ENCODE measurements at regions not wholly inside any gene's neighbourhood (a gene's known extent, or its start where the extent isn't known, plus 50 kb on each side); places are given as distances from the start of the nearest gene placed in this dataset.
A peak's percentile ranks its signal among the peaks of the same experiment; 100 is the strongest.

DNA sequence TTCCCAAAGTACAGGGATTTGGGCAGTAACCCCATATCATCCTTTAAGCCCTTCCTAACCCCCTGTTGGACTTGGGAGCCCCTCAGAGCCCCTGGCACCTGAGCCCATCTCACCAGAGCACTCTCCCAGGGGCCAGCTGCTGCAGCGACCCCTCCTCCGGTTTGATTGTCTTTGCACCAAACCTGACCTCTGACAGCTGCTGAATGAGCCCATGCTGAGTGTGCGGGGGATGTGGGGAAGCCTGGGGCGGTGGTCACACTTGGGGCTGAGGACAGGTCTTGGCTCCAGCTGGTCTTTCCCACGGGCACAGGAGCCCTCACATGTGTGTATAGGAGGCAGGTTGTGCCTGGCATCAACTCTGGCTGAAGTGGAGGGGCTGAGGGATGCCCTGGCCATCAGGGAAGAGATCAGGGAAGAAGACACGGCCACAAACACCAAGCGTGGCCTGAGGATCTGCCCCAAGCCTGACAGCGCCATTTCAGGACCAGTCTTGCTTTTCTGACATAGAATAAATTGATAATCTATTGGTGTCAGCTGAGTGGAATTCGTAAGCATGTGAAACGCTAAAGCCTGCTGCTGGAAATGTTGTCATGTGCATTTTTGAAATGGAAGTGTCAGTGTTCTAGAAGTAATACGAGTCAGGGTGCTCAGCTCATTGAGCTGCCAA, 102.4 kb downstream of the ACKR3 start:
- H3K27me3 ChIP-seq: no peaks in the 10 kb centered on the region
- no peak overlapping the region for H3K27ac ChIP-seq
- no peaks in the 10 kb centered on the region for H3K9me3 ChIP-seq
- H3K4me1 ChIP-seq: no peaks in the 10 kb centered on the region
- H3K4me3 ChIP-seq: no peak overlapping the region
- H3K36me3 ChIP-seq: no peaks in the 10 kb centered on the region
- peak; percentile 4 for DNase-seq
- H3K9ac ChIP-seq (ENCODE audit: low read depth in 2 of 2, low read length in 2 of 2): no peak overlapping the region
- intact Hi-C loops (cut with DNase I): no loop called here
- TF ChIP-seq, protein P1, sequence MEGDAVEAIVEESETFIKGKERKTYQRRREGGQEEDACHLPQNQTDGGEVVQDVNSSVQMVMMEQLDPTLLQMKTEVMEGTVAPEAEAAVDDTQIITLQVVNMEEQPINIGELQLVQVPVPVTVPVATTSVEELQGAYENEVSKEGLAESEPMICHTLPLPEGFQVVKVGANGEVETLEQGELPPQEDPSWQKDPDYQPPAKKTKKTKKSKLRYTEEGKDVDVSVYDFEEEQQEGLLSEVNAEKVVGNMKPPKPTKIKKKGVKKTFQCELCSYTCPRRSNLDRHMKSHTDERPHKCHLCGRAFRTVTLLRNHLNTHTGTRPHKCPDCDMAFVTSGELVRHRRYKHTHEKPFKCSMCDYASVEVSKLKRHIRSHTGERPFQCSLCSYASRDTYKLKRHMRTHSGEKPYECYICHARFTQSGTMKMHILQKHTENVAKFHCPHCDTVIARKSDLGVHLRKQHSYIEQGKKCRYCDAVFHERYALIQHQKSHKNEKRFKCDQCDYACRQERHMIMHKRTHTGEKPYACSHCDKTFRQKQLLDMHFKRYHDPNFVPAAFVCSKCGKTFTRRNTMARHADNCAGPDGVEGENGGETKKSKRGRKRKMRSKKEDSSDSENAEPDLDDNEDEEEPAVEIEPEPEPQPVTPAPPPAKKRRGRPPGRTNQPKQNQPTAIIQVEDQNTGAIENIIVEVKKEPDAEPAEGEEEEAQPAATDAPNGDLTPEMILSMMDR (IDR thresholded peaks at IDR 0.05): no peak

DNA sequence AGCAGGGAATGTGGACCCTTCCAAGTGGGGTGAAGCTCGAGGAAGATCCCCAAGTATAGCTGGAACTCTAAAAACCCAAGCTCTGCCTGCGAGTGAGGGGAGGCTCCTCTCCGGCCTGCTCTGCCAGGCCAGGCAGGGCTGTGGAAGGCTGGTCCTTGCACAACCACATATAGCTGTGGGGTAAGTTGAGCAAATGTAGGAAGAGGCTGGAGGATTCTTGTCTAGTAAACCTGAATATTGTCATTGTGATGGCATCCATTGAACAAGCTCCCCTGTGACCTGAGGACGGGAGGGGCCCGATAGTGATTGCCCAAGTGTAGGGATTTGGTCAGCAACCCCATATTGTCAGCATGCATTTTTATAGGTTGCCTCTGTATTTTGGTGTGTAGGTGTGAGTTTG, 103.0 kb downstream of the ACKR3 start:
- no peak for DNase-seq
- Histone ChIP-seq H3K27ac (no peak overlapping the region), H3K9ac (ENCODE audit: low read depth in 2 of 2, low read length in 2 of 2) (no peak overlapping the region), H3K36me3 (no peaks in the 10 kb centered on the region), H3K9me3 (no peaks in the 10 kb centered on the region), H3K27me3 (no peaks in the 10 kb centered on the region), H3K4me1 (no peaks in the 10 kb centered on the region), H3K4me3 (no peak overlapping the region)
- TF ChIP-seq, protein P1 (IDR thresholded peaks at IDR 0.05): no peak
- intact Hi-C loops (cut with DNase I): no loop called here

DNA sequence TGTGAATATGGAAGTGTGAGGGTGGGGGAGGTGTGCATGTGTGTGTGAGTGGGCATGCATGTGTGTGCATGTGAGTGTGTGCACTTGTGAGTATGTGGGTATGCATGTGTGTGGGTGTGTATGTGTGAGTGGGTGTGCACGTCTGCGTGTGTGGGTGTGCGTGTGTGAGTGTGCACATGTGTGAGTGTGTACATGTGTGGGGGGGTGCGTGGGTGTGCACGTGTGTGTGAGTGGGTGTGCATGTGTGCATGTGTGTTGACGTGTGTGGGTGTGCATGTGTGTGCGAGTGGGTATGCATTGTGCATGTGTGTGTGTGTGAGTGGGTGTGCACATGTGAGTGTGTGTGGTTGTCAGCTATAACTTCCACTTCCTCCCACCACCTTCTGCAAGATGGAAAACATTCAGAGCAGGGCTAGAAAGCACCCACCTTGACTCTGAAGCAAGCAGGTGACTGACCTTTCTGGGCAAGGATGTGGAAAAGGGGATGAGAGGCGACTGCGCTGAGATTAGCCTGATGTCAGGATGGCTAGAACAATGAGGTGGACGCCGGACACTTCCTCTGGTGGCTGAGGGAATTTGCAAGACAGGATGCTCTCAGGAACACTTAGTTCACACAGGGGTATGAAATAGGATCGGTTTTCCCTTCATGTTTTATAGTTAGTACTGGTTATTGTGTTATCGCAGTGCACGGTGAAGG, 103.6 kb downstream of the ACKR3 start:
- H3K27ac ChIP-seq: no peak overlapping the region
- TF ChIP-seq, protein P1 (IDR thresholded peaks at IDR 0.05): no peak
- H3K9ac ChIP-seq (ENCODE audit: low read depth in 2 of 2, low read length in 2 of 2): no peak overlapping the region
- no peaks in the 10 kb centered on the region for H3K27me3 ChIP-seq
- intact Hi-C loops (cut with DNase I): no loop called here
- peak; percentile 6 for DNase-seq
- no peaks in the 10 kb centered on the region for H3K9me3 ChIP-seq
- H3K4me1 ChIP-seq: no peaks in the 10 kb centered on the region
- H3K36me3 ChIP-seq: no peaks in the 10 kb centered on the region
- H3K4me3 ChIP-seq: no peak overlapping the region

DNA sequence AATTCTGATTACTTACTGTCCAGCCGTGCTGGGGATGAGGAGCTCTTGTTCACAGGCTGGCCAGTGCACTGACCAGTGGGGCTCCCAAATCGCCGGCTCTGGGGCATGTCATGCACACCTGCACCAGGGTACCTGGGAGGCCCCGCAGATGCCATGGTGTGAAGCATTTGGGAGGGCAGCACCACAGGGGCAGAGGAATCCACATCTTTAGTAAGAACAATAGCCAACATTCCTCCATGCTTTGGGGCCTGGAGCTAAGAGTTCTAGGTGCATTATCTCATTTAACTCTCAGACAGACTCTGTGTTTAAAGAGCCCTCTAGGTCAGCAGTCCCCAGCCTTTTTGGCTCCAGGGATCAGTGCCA, 104.2 kb downstream of the ACKR3 start:
- H3K36me3 ChIP-seq: no peaks in the 10 kb centered on the region
- no peak overlapping the region for H3K4me3 ChIP-seq
- H3K27ac ChIP-seq: no peak overlapping the region
- intact Hi-C loops (cut with DNase I): no loop called here
- no peaks in the 10 kb centered on the region for H3K27me3 ChIP-seq
- peak; percentile 13 for DNase-seq
- H3K4me1 ChIP-seq: no peaks in the 10 kb centered on the region
- no peak overlapping the region for H3K9ac ChIP-seq (ENCODE audit: low read depth in 2 of 2, low read length in 2 of 2)
- H3K9me3 ChIP-seq: no peaks in the 10 kb centered on the region
- TF ChIP-seq, protein P1 (IDR thresholded peaks at IDR 0.05): no peak

DNA sequence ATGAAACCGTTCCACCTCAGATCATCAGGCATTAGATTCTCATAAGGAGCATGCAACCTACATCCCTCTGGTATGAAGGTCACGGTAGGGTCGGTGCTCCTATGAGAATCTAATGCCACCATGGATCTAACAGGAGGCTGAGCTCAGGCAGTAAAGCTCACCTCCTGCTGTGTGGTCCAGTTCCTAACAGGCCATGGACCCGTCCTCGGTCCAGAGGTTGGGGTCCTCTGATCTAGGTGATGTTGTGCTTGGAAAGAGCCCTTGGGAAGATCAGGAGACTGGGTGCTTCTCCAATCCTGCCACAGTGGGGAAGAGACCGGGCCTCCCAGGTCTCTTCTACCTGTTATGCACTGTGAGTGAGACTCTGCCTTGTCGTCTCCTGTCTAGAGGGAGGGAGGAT, 104.6 kb downstream of the ACKR3 start:
- intact Hi-C loops (cut with DNase I): no loop called here
- peak; percentile 10 for DNase-seq
- TF ChIP-seq, protein P1 (IDR thresholded peaks at IDR 0.05): no peak
- H3K9ac ChIP-seq (ENCODE audit: low read depth in 2 of 2, low read length in 2 of 2): no peak overlapping the region
- H3K9me3 ChIP-seq: no peaks in the 10 kb centered on the region
- H3K27me3 ChIP-seq: no peaks in the 10 kb centered on the region
- no peaks in the 10 kb centered on the region for H3K36me3 ChIP-seq
- no peak overlapping the region for H3K27ac ChIP-seq
- no peak overlapping the region for H3K4me3 ChIP-seq
- no peaks in the 10 kb centered on the region for H3K4me1 ChIP-seq
